Upper lobe of right lung (tissue), 1 donor: ENCODE measurements at regions not wholly inside any gene's neighbourhood (a gene's known extent, or its start where the extent isn't known, plus 50 kb on each side); places are given as distances from the start of the nearest gene placed in this dataset.

Source experiments
- ATAC-seq: fragments of 200-7000 bp; cut with Tn5 transposase; one replicate; pipeline ENCODE4 v1.9.1; 2020; ENCODE audit warnings: mild to moderate bottlenecking, moderate library complexity
- DNase-seq: peaks from one replicate; pipeline ENCODE4 v3.0.0-alpha.2; 2020
- H3K27ac ChIP-seq: fragments of 200-600 bp; one replicate; pipeline ENCODE4 v1.8.0; 2022
- H3K27me3 ChIP-seq: fragments of 200-600 bp; one replicate; pipeline ENCODE4 v1.8.0; 2022; ENCODE audit warnings: mild to moderate bottlenecking
- H3K36me3 ChIP-seq: fragments of 200-600 bp; one replicate; pipeline ENCODE4 v1.8.0; 2022
- H3K4me1 ChIP-seq: fragments of 200-600 bp; one replicate; pipeline ENCODE4 v1.8.0; 2022
- H3K4me3 ChIP-seq: fragments of 200-600 bp; one replicate; pipeline ENCODE4 v1.8.0; 2022; ENCODE audit warnings: mild to moderate bottlenecking
- H3K9me3 ChIP-seq: fragments of 200-600 bp; one replicate; pipeline ENCODE4 v1.8.0; 2022
- CTCF ChIP-seq: fragments of 200-600 bp; IDR thresholded peaks from one replicate; pipeline ENCODE4 v1.8.0; 2022; ENCODE audit warnings: antibody characterized with exemption
- intact Hi-C: fragments of 100-400 bp; cut with DNase I; formaldehyde crosslinking; loops from one replicate; pipeline ENCODE4 v1.11.0; 2022
- donor health status: DM: no; HTN: yes; CAD: no; lungs with severe emphysema.

- Histone ChIP-seq H3K27ac (no peak overlapping the region), H3K4me1 (no peaks in the 10 kb centered on the region), H3K9me3 (no peaks in the 10 kb centered on the region), H3K27me3 (no peaks in the 10 kb centered on the region), H3K36me3 (no peaks in the 10 kb centered on the region), H3K4me3 (no peak overlapping the region)
- intact Hi-C loops = no loop called here
- no peak for DNase-seq
- TF ChIP-seq CTCF = no peak
- no peak for ATAC-seq
Measured at GRCh38 chr17:43319293-43320124, 79.3 kb upstream of the ARL4D start.

- no peak for TF ChIP-seq CTCF
- Histone ChIP-seq H3K4me1 (no peaks in the 10 kb centered on the region), H3K36me3 (no peaks in the 10 kb centered on the region), H3K27me3 (no peaks in the 10 kb centered on the region), H3K27ac (no peak overlapping the region), H3K4me3 (no peak overlapping the region), H3K9me3 (no peaks in the 10 kb centered on the region)
- ATAC-seq = no peak
- DNase-seq = no peak
- intact Hi-C loops = no loop called here
Measured at GRCh38 chr17:43316522-43317142, 82.2 kb upstream of the ARL4D start.

- Histone ChIP-seq H3K4me1 (no peaks in the 10 kb centered on the region), H3K4me3 (no peak overlapping the region), H3K36me3 (no peaks in the 10 kb centered on the region), H3K27me3 (no peaks in the 10 kb centered on the region), H3K9me3 (no peaks in the 10 kb centered on the region), H3K27ac (no peak overlapping the region)
- ATAC-seq = no peak
- no peak for TF ChIP-seq CTCF
- no peak for DNase-seq
- intact Hi-C loops = no loop called here
Measured at GRCh38 chr17:43315858-43316521, 82.2 kb upstream of the RNU2-1 start.

- H3K27ac ChIP-seq = no peak overlapping the region
- H3K27me3 ChIP-seq = no peaks in the 10 kb centered on the region
- H3K4me3 ChIP-seq = no peak overlapping the region
- no peak for DNase-seq
- no peak for ATAC-seq
- no peaks in the 10 kb centered on the region for H3K36me3 ChIP-seq
- no peaks in the 10 kb centered on the region for H3K4me1 ChIP-seq
- TF ChIP-seq CTCF = no peak
- no peaks in the 10 kb centered on the region for H3K9me3 ChIP-seq
- intact Hi-C loops = no loop called here
Measured at GRCh38 chr17:43315369-43315768, 81.6 kb upstream of the RNU2-1 start.

GRCh38 chr17:43314611-43315011, 80.8 kb upstream of the RNU2-1 start:
- DNase-seq (no peak), ATAC-seq (no peak)
- H3K27ac ChIP-seq = no peak overlapping the region
- intact Hi-C loops = no loop called here
- TF ChIP-seq CTCF = no peak
- H3K4me1 ChIP-seq = no peaks in the 10 kb centered on the region
- H3K4me3 ChIP-seq = no peak overlapping the region
- no peaks in the 10 kb centered on the region for H3K36me3 ChIP-seq
- H3K9me3 ChIP-seq = no peaks in the 10 kb centered on the region
- H3K27me3 ChIP-seq = no peaks in the 10 kb centered on the region
